ENCODE measurements at regions not wholly inside any gene's neighbourhood (a gene's known extent, or its start where the extent isn't known, plus 50 kb on each side); places are given as distances from the start of the nearest gene placed in this dataset.
"Not testable (repeated sequence)": the region's sequence is repeated elsewhere in the genome, so short reads cannot be mapped to it uniquely, and the experiment has no call there.

- no peak for DNase-seq (ENCODE audit: low read depth)
- H3K4me3 ChIP-seq (ENCODE audit: low read depth, low read length): no peak overlapping the region
- no peak for TF ChIP-seq CTCF (IDR thresholded peaks at IDR 0.05; ENCODE audit: low read depth, low read length, missing control alignments)
Measured at GRCh38 chr1:213783893-213784292, 203.9 kb upstream of the PROX1 start.

- no peak for DNase-seq (ENCODE audit: low read depth)
- no peak for TF ChIP-seq CTCF (IDR thresholded peaks at IDR 0.05; ENCODE audit: low read depth, low read length, missing control alignments)
- H3K4me3 ChIP-seq (ENCODE audit: low read depth, low read length): no peak overlapping the region
Measured at GRCh38 chr1:213786683-213787082, 201.1 kb upstream of the PROX1 start.

- DNase-seq (ENCODE audit: low read depth): no peak
- TF ChIP-seq CTCF (IDR thresholded peaks at IDR 0.05; ENCODE audit: low read depth, low read length, missing control alignments): no peak
- no peak overlapping the region for H3K4me3 ChIP-seq (ENCODE audit: low read depth, low read length)
Measured at GRCh38 chr1:213790565-213790964, 197.2 kb upstream of the PROX1 start.

- no peak for DNase-seq (ENCODE audit: low read depth)
- no peak overlapping the region for H3K4me3 ChIP-seq (ENCODE audit: low read depth, low read length)
- no peak for TF ChIP-seq CTCF (IDR thresholded peaks at IDR 0.05; ENCODE audit: low read depth, low read length, missing control alignments)
Measured at GRCh38 chr1:213793482-213794067, 194.2 kb upstream of the PROX1 start.

GRCh38 chr1:213796525-213796924 is 191.2 kb upstream of the PROX1 start:
- no peak overlapping the region for H3K4me3 ChIP-seq (ENCODE audit: low read depth, low read length)
- TF ChIP-seq CTCF (IDR thresholded peaks at IDR 0.05; ENCODE audit: low read depth, low read length, missing control alignments): no peak
- no peak for DNase-seq (ENCODE audit: low read depth)

GRCh38 chr1:213808288-213808687 is 179.5 kb upstream of the PROX1 start:
- not testable (repeated sequence) for DNase-seq (ENCODE audit: low read depth); H3K4me3 ChIP-seq (ENCODE audit: low read depth, low read length)

- DNase-seq (ENCODE audit: low read depth): no peak
- H3K4me3 ChIP-seq (ENCODE audit: low read depth, low read length): no peak overlapping the region
- TF ChIP-seq CTCF (IDR thresholded peaks at IDR 0.05; ENCODE audit: low read depth, low read length, missing control alignments): no peak
Measured at GRCh38 chr1:213817156-213817555, 170.6 kb upstream of the PROX1 start.

All from GM12864 (cell line).